ENCODE measurements at regions not wholly inside any gene's neighbourhood (a gene's known extent, or its start where the extent isn't known, plus 50 kb on each side); places are given as distances from the start of the nearest gene placed in this dataset.

- no peaks in the 10 kb centered on the region for H3F3A ChIP-seq (ENCODE audit: insufficient read depth, low read length)
- H3K4me1 ChIP-seq (ENCODE audit: low read length) = no peaks in the 10 kb centered on the region
These were observed 360.2 kb upstream of the NR2F2 start for GRCh38 chr15:95970326-95970725.

GRCh38 chr15:95972041-95972553 is 358.4 kb upstream of the NR2F2 start:
- no peak overlapping the region for H2AFZ ChIP-seq (ENCODE audit: low read length)
- H3F3A ChIP-seq (ENCODE audit: insufficient read depth, low read length) = no peaks in the 10 kb centered on the region
- H3K9ac ChIP-seq (ENCODE audit: low read length) = no peak overlapping the region
- H3K9me3 ChIP-seq (replicated peaks; ENCODE audit: insufficient read depth, low read length) = no peaks in the 10 kb centered on the region
- TF ChIP-seq CTCF (IDR thresholded peaks at IDR 0.05; ENCODE audit: low read length) (no peak), EZH2 (optimal IDR thresholded peaks at IDR 0.05; ENCODE audit: low read depth, low read length) (no peak), EZH2phosphoT487 (IDR thresholded peaks at IDR 0.05; ENCODE audit: low read length) (no peak)
- no peaks in the 10 kb centered on the region for H3K9me2 ChIP-seq (replicated peaks; ENCODE audit: insufficient read depth, low read length)
- DNase-seq = no peak
- no peaks in the 10 kb centered on the region for H4K20me1 ChIP-seq (ENCODE audit: insufficient read depth, low read length)
- no peak overlapping the region for H3K27ac ChIP-seq (ENCODE audit: low read length)
- no peaks in the 10 kb centered on the region for H3K79me2 ChIP-seq (ENCODE audit: low read length)
- H3K4me3 ChIP-seq (ENCODE audit: low read length) = no peak overlapping the region
- no peaks in the 10 kb centered on the region for H3K4me1 ChIP-seq (ENCODE audit: low read length)
- H3K27me3 ChIP-seq (replicated peaks; ENCODE audit: insufficient read depth, low read length) = no peaks in the 10 kb centered on the region
- no peak overlapping the region for H3K4me2 ChIP-seq (ENCODE audit: low read depth, low read length)
- no peaks in the 10 kb centered on the region for H3K36me3 ChIP-seq (replicated peaks; ENCODE audit: insufficient read depth, low read length)

More at GRCh38 chr15:95970326-95970725, 360.2 kb upstream of the NR2F2 start:
- TF ChIP-seq EZH2 (optimal IDR thresholded peaks at IDR 0.05; ENCODE audit: low read depth, low read length) = no peak
- TF ChIP-seq CTCF (IDR thresholded peaks at IDR 0.05; ENCODE audit: low read length) = no peak
- no peak for TF ChIP-seq EZH2phosphoT487 (IDR thresholded peaks at IDR 0.05; ENCODE audit: low read length)
- Histone ChIP-seq H3K27me3 (replicated peaks; ENCODE audit: insufficient read depth, low read length) (no peaks in the 10 kb centered on the region), H4K20me1 (ENCODE audit: insufficient read depth, low read length) (no peaks in the 10 kb centered on the region), H3K9me2 (replicated peaks; ENCODE audit: insufficient read depth, low read length) (no peaks in the 10 kb centered on the region), H3K4me3 (ENCODE audit: low read length) (no peak overlapping the region), H3K4me2 (ENCODE audit: low read depth, low read length) (no peak overlapping the region), H3K79me2 (ENCODE audit: low read length) (no peaks in the 10 kb centered on the region), H3K27ac (ENCODE audit: low read length) (no peak overlapping the region), H3K9me3 (replicated peaks; ENCODE audit: insufficient read depth, low read length) (no peaks in the 10 kb centered on the region), H3K9ac (ENCODE audit: low read length) (no peak overlapping the region), H3K36me3 (replicated peaks; ENCODE audit: insufficient read depth, low read length) (no peaks in the 10 kb centered on the region), H2AFZ (ENCODE audit: low read length) (no peak overlapping the region)
- no peak for DNase-seq

- Histone ChIP-seq H3K4me1 (ENCODE audit: low read length) (no peaks in the 10 kb centered on the region), H3F3A (ENCODE audit: insufficient read depth, low read length) (no peaks in the 10 kb centered on the region), H3K9me3 (replicated peaks; ENCODE audit: insufficient read depth, low read length) (no peaks in the 10 kb centered on the region), H3K9ac (ENCODE audit: low read length) (no peak overlapping the region), H3K79me2 (ENCODE audit: low read length) (no peaks in the 10 kb centered on the region), H3K4me2 (ENCODE audit: low read depth, low read length) (no peak overlapping the region), H2AFZ (ENCODE audit: low read length) (no peak overlapping the region), H3K27me3 (replicated peaks; ENCODE audit: insufficient read depth, low read length) (no peaks in the 10 kb centered on the region), H3K27ac (ENCODE audit: low read length) (no peak overlapping the region), H3K36me3 (replicated peaks; ENCODE audit: insufficient read depth, low read length) (no peaks in the 10 kb centered on the region), H3K9me2 (replicated peaks; ENCODE audit: insufficient read depth, low read length) (no peaks in the 10 kb centered on the region), H4K20me1 (ENCODE audit: insufficient read depth, low read length) (no peaks in the 10 kb centered on the region), H3K4me3 (ENCODE audit: low read length) (no peak overlapping the region)
- TF ChIP-seq CTCF (IDR thresholded peaks at IDR 0.05; ENCODE audit: low read length) (no peak), EZH2phosphoT487 (IDR thresholded peaks at IDR 0.05; ENCODE audit: low read length) (no peak), EZH2 (optimal IDR thresholded peaks at IDR 0.05; ENCODE audit: low read depth, low read length) (no peak)
- no peak for DNase-seq
These were observed 357.7 kb upstream of the NR2F2 start for GRCh38 chr15:95972812-95973211.

Data from MM.1S (cell line).